Activated T-helper 17 cell treated with anti-CD3 and anti-CD28 coated beads, Interleukin-2, amount 50 U/mL, for 72 hours (primary cell): ENCODE measurements at regions not wholly inside any gene's neighbourhood (a gene's known extent, or its start where the extent isn't known, plus 50 kb on each side); places are given as distances from the start of the nearest gene placed in this dataset.

ENCODE experiments used
- ATAC-seq: fragments of 150-1000 bp; cut with Tn5 transposase; replicated peaks from 2 replicates; pipeline ENCODE4 v1.10.0; 2021; ENCODE audit warnings: mild to moderate bottlenecking, moderate library complexity
- H3K27ac Mint-ChIP-seq: one replicate; pipeline ENCODE4 v1.8.0; 2022; ENCODE audit warnings: mixed read lengths
- H3K27me3 Mint-ChIP-seq: one replicate; pipeline ENCODE4 v1.8.0; 2022; ENCODE audit warnings: mixed read lengths
- H3K36me3 Mint-ChIP-seq: one replicate; pipeline ENCODE4 v1.8.0; 2022; ENCODE audit warnings: low read depth, mild to moderate bottlenecking, mixed read lengths
- H3K4me1 Mint-ChIP-seq: one replicate; pipeline ENCODE4 v1.8.0; 2022; ENCODE audit warnings: mixed read lengths
- H3K4me3 Mint-ChIP-seq: one replicate; pipeline ENCODE4 v1.8.0; 2022; ENCODE audit warnings: mild to moderate bottlenecking, mixed read lengths
- H3K9me3 Mint-ChIP-seq: one replicate; pipeline ENCODE4 v1.8.0; 2022; ENCODE audit warnings: mixed read lengths

DNA sequence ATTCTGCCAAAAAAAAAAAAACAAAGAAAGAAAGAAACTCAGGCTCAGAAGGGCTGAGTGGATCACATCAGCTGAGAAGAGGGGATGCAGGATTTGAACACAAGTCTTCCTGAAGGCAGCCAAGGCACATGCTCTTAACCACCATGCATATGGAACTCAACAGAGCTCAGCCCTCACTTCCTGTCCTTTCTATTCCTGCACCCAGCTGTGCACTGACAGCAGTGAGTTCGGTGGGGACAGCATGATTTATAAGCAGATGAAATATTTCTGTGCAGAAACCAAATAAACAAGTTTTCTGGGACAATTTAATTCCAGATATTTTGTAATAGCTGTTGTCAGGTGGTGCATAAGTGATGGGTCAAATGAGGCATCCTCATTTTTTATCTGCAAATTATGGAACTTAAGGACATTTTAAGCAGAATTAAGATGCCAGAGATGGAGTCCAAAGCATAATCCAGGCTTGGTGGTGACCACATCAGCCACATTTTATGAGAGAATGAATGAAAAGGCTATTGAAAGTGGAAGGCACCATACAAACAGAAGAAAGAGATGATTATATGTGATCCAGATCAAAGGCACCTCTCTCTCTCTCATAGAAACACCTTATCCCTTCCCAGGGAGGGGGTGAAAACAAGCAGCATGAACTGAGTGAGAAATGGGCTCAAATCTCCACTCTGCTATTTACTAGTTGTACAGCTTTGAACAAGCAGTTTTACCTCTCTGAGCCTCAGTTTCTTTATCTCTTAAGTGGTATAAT, 303.6 kb upstream of the MSX2 start:
- peaks cover 21% of the 10 kb centered on the region for H3K27me3 Mint-ChIP-seq
- no peak for ATAC-seq
- no peaks in the 10 kb centered on the region for H3K9me3 Mint-ChIP-seq

DNA sequence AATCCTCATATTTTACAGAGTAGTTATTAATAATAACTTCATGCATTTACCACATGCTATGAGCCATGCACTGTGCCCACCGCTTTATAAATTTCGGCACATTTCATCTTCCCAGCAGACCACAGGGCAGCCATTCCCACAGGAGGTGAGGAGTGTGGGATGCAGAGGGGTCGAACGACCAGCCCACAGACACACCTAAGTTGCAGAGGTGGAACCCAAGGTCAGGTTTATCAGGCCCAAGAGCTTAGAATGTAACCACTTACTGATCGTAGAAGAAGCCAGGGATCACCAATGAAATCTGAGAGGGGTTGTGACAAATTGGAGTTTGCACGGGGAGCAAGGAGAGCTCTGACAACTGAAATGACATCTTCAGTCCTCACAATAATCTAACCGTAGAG, 303.0 kb upstream of the MSX2 start:
- Mint-ChIP-seq H3K9me3 (no peaks in the 10 kb centered on the region), H3K27ac (no peak overlapping the region), H3K4me3 (no peak overlapping the region), H3K36me3 (no peaks in the 10 kb centered on the region), H3K27me3 (peaks cover 19% of the 10 kb centered on the region), H3K4me1 (peaks cover 6% of the 10 kb centered on the region)
- ATAC-seq, result no peak

More for the DNA sequence above, 303.6 kb upstream of the MSX2 start:
- Mint-ChIP-seq H3K4me3 (no peak overlapping the region), H3K4me1 (peaks cover 6% of the 10 kb centered on the region), H3K27ac (no peak overlapping the region), H3K36me3 (no peaks in the 10 kb centered on the region)

DNA sequence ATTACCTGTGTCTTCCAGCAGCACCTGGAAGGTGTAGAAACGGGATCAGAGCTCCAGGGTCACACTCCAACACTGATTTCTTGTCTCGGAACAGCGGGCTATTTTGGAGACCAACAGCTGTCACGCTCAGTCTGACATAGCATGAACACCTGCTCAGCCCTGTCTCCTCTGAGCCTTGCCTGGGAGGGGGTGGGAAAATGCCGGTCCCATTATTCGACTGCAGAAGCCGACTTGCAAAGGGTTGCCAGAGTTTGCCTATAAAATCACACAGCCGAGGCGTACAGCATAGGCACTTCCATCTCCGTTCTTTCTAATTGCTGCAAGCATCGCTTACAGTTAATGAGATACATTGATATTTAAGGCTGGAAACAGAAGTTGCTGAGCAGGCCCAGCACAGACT, 300.8 kb upstream of the MSX2 start:
- H3K27ac Mint-ChIP-seq, result no peak overlapping the region
- H3K9me3 Mint-ChIP-seq, result no peaks in the 10 kb centered on the region
- peaks cover 7% of the 10 kb centered on the region for H3K27me3 Mint-ChIP-seq
- H3K4me1 Mint-ChIP-seq, result peaks cover 5% of the 10 kb centered on the region
- no peak for ATAC-seq
- no peak overlapping the region for H3K4me3 Mint-ChIP-seq
- no peaks in the 10 kb centered on the region for H3K36me3 Mint-ChIP-seq

GRCh38 chr5:174424219-174425053, 299.9 kb upstream of the MSX2 start:
- Mint-ChIP-seq H3K27me3 (peaks cover 3% of the 10 kb centered on the region), H3K9me3 (peaks cover 3% of the 10 kb centered on the region), H3K4me3 (no peak overlapping the region), H3K36me3 (no peaks in the 10 kb centered on the region), H3K4me1 (no peaks in the 10 kb centered on the region), H3K27ac (no peak overlapping the region)
- ATAC-seq, result no peak

DNA sequence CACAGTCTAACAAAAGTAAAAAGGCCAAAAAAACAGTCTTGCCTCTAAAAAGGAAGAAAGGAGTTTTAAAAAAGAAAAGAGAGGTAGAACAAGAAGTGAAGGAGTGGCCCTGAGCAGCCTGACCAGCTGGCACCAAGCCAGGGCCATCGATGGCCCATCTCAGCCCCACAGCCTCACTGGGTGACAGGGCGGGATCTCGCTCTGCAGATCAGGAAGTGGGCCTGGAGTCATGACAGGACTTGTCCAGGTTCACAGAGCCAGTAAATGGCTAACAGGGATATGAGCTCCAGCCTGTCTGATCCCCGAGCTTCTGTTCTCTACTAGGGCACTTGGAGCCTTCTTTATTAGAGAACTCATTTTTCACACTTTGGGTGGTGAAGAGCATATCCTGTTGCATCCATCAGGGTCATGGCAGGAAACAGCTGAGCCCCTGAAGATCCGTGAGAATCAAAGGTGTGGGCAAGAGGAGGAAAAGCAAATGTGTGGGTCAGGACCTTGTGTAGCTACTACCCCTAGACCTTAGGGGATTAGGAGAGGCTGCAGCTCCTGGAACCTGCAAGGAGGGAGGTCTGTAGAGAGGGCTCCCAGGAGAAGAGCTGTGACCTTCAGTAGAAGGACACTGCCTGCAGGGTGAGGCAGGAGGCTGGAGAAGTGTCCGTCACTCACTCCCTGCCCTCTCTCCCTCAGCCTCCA, 299.0 kb upstream of the MSX2 start:
- H3K27ac Mint-ChIP-seq, result no peak overlapping the region
- no peaks in the 10 kb centered on the region for H3K36me3 Mint-ChIP-seq
- no peak for ATAC-seq
- peaks cover 3% of the 10 kb centered on the region for H3K27me3 Mint-ChIP-seq
- no peak overlapping the region for H3K4me3 Mint-ChIP-seq
- H3K4me1 Mint-ChIP-seq, result no peaks in the 10 kb centered on the region
- peaks cover 4% of the 10 kb centered on the region for H3K9me3 Mint-ChIP-seq

GRCh38 chr5:174425964-174426290, 298.5 kb upstream of the MSX2 start:
- Mint-ChIP-seq H3K9me3 (peaks cover 4% of the 10 kb centered on the region), H3K4me1 (no peaks in the 10 kb centered on the region), H3K27me3 (peaks cover 3% of the 10 kb centered on the region), H3K4me3 (no peak overlapping the region), H3K36me3 (no peaks in the 10 kb centered on the region), H3K27ac (no peak overlapping the region)
- ATAC-seq, result no peak

- Mint-ChIP-seq H3K4me3 (no peak overlapping the region), H3K27me3 (peaks cover 2% of the 10 kb centered on the region), H3K4me1 (no peaks in the 10 kb centered on the region), H3K36me3 (no peaks in the 10 kb centered on the region), H3K27ac (no peak overlapping the region), H3K9me3 (peaks cover 4% of the 10 kb centered on the region)
- ATAC-seq, result no peak
Observed at GRCh38 chr5:174426388-174426787, 298.0 kb upstream of the MSX2 start.

DNA sequence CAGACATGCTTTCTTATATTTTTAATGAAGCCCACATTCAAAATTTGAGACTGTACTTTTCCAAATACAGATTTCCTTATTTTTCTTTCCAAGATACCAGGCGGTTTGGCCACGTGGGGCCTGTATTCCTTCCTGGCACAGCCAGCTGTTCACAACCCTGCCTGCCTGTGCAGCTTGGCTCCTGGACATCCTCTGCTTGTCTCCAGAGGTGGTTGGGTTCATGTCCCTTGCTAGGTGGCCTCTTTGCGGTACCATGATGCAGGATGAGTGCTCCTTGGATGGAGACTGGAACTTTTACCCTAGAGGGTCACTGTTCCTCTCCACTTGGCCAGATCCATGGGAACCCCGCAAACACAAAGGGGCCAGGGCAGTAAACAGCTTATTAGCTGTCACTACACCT, 297.5 kb upstream of the MSX2 start:
- Mint-ChIP-seq H3K9me3 (peaks cover 4% of the 10 kb centered on the region), H3K27me3 (no peaks in the 10 kb centered on the region), H3K27ac (no peak overlapping the region), H3K4me1 (no peaks in the 10 kb centered on the region), H3K4me3 (no peak overlapping the region), H3K36me3 (no peaks in the 10 kb centered on the region)
- ATAC-seq, result no peak

DNA sequence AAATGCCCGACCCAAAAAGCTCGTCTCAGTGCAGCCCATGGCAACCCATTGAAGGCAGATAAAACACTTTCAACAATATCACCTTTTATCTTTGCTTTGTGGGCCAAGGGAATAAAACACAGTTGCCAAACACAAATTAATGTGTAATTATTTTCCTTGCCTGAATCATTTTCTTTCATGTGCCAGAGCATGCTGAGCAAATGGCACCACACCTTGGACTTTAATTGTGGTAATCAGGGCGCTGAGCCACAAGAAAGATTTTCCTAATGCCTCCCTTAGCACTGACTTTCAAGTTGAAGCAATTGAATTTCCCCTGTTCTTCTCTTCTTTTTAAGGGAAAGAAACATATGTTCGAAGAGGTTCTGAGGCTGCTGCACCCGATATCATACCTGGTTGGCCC, 297.1 kb upstream of the MSX2 start:
- no peak overlapping the region for H3K27ac Mint-ChIP-seq

DNA sequence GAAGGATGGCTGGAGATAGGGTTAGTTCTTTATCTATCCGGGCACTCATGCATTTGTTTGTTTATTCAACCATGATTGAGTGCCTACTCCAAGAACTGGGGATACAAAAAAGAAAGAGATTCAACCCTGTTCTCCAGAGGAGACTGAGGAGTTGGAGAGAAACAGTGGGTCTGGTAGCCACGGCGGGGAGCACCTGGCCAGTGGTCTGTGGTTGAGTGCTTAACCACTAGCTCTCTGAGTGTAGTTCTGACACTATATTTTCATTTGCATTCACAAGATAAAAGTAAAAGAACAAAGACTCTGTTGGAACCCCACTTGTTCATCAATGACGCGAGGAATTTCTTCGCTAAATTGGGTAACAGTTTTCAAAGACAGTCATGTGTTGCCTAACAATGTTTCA, 295.5 kb upstream of the MSX2 start:
- Mint-ChIP-seq H3K4me3 (no peak overlapping the region), H3K36me3 (no peaks in the 10 kb centered on the region), H3K9me3 (peaks cover 4% of the 10 kb centered on the region), H3K4me1 (no peaks in the 10 kb centered on the region), H3K27ac (no peak overlapping the region), H3K27me3 (no peaks in the 10 kb centered on the region)
- no peak for ATAC-seq

More for the DNA sequence above, 297.1 kb upstream of the MSX2 start:
- Mint-ChIP-seq H3K4me3 (no peak overlapping the region), H3K36me3 (no peaks in the 10 kb centered on the region), H3K9me3 (peaks cover 4% of the 10 kb centered on the region), H3K4me1 (no peaks in the 10 kb centered on the region), H3K27me3 (no peaks in the 10 kb centered on the region)
- no peak for ATAC-seq

- Mint-ChIP-seq H3K4me1 (no peaks in the 10 kb centered on the region), H3K9me3 (peaks cover 4% of the 10 kb centered on the region), H3K36me3 (no peaks in the 10 kb centered on the region), H3K4me3 (no peak overlapping the region), H3K27me3 (peaks cover 4% of the 10 kb centered on the region), H3K27ac (no peak overlapping the region)
- no peak for ATAC-seq
Observed at GRCh38 chr5:174430940-174431339, 293.4 kb upstream of the MSX2 start.

DNA sequence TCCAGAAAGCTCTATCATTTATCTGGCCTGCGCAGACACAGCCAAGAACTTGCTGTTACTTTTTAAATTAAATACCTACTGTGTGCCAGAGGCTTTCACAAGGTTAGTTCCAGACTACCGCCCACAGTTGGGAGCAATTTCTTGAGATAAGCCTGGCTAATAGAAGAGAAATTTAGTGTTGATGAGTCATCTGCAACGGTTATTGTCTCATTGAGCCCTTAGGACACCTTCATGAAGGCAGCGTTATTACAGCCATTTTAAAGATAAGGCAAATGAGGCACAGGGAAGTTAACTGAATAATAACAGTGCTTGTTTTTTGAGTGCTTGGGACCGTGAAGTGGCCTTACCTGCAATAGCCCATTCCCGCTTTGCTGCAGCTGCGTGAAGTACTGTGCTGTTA, 292.9 kb upstream of the MSX2 start:
- H3K27ac Mint-ChIP-seq, result no peak overlapping the region
- H3K4me3 Mint-ChIP-seq, result no peak overlapping the region
- peaks cover 4% of the 10 kb centered on the region for H3K27me3 Mint-ChIP-seq
- H3K9me3 Mint-ChIP-seq, result peaks cover 4% of the 10 kb centered on the region
- ATAC-seq, result no peak
- H3K36me3 Mint-ChIP-seq, result no peaks in the 10 kb centered on the region
- no peaks in the 10 kb centered on the region for H3K4me1 Mint-ChIP-seq

- Mint-ChIP-seq H3K9me3 (peaks cover 7% of the 10 kb centered on the region), H3K27me3 (peaks cover 4% of the 10 kb centered on the region), H3K36me3 (no peaks in the 10 kb centered on the region), H3K4me3 (no peak overlapping the region), H3K27ac (no peak overlapping the region), H3K4me1 (no peaks in the 10 kb centered on the region)
- ATAC-seq, result no peak
Observed at GRCh38 chr5:174433098-174433497, 291.3 kb upstream of the MSX2 start.

GRCh38 chr5:174436750-174437149, 287.6 kb upstream of the MSX2 start:
- Mint-ChIP-seq H3K36me3 (no peaks in the 10 kb centered on the region), H3K27me3 (peaks cover 4% of the 10 kb centered on the region), H3K4me1 (no peaks in the 10 kb centered on the region), H3K9me3 (peaks cover 7% of the 10 kb centered on the region), H3K4me3 (no peak overlapping the region), H3K27ac (no peak overlapping the region)
- ATAC-seq, result no peak
